Activated CD8-positive, alpha-beta memory T cell treated with anti-CD3 and anti-CD28 coated beads for 4 hours (primary cell): ENCODE measurements at regions not wholly inside any gene's neighbourhood (a gene's known extent, or its start where the extent isn't known, plus 50 kb on each side); places are given as distances from the start of the nearest gene placed in this dataset.

Experiments
- DNase-seq, 2 donors: peaks; one replicate each; pipeline ENCODE4 v3.0.0-alpha.2; 2020; ENCODE audit warnings: low read depth in 2 of 2

DNA sequence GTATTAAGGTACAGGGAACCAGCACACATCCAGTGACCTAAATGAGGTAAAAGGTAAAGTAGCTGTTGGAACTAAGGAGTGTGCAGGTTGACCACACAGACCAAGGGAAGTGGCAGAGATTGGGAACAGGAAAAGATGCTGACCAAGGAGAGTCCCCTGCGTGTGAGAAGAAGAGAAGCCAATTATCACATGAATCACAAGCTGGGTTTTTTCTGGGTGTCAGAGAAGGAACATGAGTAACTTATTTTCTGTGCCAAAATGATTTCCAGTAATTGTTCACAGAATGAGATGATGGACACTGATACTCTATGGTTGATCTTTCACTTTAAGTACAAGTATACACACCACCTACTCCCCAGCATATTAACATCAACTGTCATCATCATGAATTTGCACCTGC lies 130.7 kb upstream of the ACO1 start:
- no peak for DNase-seq

DNA sequence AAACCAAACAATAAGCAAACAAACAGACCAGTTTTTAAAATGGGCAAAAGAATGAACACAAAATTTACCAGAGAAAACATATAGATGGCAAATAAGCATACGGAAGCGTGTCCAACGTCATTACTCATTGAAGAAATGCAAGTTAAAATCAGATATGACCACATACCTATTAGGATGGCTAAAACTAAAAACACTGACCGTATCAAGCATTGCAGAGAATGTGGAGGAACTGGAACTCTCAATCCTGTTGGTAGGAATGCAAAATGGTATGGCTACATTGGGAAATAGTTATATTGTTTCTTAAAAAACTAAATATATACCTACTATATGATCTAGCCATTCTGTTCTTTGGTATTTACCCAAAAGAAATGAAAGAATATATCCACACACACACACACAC lies 129.4 kb upstream of the ACO1 start:
- DNase-seq: no peak

DNA sequence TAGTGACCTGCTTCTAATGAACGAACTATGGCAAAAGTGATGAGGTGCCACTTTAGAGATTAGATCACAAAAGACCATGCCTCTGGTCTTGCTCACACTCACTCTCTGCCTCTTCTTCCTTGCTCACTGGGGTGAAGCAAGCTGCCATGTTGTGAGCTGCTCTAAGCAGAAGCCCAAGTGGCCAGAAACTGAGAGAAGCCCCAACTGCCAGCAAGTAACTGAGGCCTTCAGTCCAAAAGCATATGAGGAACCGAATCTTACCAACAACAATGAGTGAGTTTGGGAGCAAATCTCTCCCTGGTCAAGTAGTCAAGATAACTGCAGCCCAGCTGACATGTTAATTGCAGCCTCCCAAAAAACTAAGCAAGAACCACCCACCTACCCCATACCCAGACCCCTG lies 126.0 kb upstream of the ACO1 start:
- no peak for DNase-seq

DNA sequence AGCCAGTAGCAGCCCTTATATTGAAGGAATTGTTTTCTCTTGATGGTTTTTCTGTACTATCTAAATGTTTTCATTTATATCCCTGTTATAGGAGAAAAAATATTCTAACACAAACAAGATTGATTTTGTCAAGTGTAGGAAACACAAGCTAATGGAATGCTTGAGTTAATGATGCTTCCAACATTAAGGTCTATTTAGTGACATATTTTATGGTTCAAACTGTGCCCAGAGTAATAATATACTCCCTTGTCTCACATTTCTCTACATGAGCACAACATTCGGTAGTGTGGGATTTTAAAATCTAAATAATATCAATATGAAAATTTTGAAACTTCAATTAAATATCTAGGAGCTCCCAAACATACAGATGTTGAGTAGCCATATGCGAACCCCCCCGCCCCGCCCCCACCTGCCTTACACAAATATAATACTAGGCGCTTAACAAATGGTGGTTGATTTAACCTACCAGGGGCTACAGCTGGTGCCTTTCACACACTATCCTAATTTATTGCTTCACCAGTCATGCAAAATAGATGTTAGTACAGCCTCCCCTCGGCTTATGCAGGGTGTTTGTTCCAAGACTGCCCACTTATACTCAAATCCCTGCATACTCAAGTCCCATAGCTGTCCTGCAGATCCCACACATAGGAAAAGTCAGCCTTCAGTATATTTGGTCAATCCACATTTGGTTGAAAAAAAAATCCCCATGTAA lies 124.1 kb upstream of the ACO1 start:
- no peak for DNase-seq

DNA sequence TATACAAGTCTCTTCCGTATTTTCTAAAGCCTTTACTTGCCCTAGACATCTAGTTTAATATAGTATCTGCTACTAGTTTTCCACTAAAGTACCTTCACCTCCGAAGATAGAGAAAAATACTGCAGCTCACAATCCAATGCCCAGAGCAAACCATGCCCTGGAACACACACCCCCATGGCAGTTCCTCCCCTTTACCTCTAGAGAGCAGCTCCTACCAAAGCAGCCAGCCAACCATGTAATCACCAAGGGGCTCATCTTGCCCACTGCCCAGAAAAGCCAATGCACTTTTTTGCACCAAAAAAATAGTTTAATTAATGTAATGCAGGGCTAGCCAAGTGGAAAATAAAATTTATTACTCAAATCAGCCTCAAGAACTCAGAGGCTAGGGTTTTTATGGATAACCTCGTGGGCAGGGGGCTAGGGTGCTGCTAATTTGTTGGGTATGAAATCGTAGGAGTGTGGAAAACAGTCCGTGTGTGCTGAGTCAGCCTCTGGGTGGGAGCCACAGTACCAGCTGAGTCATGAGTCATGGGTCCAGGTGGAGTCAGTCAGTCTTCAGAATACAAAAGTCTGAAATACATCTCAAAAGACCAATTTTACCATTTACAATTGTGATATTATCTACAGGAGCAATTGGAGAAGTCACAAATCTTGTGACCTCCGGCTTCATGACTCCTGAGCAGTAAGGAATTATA lies 120.1 kb upstream of the ACO1 start:
- DNase-seq: no peak

DNA sequence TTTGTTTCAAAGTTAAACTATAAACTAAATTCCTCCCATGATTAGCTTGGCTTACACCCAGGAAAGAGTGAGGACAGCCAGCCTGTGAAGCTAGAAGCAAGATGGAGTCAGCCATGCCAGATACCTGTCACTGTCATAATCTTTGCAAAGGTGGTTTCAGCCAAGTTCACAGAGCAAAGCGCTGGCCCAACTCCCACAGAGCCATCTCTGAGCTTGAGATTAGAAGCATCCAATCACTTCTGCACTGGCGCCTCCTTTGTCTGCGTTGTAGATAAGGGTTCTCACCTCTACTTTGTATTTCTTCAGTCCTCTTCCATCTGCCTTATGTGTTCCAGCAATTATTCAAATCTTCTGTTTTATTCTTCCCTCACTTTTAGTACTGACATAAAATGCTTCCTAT lies 119.4 kb upstream of the ACO1 start:
- DNase-seq: no peak

DNA sequence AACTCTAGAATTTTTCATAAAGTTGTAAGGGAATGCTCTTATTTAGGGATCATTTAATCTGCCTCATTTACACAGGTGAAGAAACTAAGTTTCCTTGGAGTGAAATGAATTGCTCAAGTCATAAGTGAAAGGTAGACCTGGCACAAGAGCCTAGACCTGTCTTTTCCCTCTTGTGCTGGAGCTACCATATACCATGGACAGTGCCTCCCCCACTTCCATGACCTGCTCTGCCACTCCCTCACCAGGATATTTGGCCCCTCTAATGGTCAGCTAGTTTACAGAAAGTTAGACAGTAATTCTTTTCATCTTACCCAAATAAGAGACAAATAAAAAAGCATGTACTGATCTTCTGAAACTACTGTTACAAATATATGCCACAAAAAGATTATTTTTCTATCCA lies 105.5 kb upstream of the ACO1 start:
- no peak for DNase-seq

DNA sequence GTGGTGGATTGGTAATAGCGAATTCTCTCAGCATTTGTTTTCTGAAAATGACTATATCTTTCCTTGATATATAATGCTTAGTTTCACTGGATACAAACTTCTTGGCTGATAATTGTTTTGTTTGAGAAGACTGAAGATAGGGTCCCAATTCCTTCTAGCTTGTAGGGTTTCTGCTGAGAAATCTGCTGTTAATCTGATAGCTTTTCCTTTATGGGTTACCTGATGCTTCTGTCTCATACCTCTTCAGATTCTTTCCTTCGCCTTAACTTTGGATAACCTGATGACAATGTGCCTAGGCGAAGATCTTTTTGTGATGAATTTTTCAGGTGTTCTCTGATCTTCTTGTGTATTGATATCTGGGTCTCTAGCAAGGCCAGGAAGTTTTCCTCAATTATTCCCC lies 94.7 kb upstream of the ACO1 start:
- DNase-seq: no peak

DNA sequence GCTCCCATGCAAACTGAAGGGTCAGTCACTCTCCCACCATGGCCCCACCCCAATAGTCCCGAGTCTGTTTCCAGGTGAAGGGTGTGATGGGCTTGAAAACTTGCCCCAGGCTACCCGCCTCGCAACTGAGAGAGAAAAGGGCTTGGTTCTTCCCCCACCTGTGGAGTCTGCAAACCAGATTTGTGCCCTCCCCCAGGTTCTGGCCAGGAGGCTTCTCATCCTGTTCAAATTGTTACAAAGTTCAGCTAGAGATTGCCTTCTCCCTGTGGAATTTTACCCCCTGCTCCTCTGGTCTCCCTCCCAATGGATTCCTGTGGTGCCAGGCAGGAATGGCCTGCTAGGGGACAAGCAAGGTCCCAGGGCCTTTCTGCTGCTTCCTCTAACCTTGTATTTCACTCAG lies 93.1 kb upstream of the ACO1 start:
- no peak for DNase-seq

DNA sequence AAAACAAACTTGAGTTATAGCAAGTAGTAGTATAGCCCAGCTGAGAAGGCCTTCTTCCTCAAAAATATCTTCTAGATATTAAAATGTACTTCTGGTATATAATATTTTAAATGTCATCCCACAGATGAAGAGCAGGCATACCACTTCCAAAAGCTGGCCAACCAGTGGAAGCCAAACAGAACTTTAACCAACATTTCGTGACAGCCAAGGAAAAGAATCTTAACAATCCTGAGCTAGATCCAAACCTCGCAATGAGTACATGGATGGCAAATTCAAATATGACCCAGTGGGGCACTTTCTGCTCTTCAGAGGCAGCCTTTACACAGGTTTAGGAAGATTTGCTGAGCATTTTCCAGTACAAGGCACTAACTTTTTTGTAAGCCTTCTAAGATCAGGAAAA lies 91.8 kb upstream of the ACO1 start:
- no peak for DNase-seq

DNA sequence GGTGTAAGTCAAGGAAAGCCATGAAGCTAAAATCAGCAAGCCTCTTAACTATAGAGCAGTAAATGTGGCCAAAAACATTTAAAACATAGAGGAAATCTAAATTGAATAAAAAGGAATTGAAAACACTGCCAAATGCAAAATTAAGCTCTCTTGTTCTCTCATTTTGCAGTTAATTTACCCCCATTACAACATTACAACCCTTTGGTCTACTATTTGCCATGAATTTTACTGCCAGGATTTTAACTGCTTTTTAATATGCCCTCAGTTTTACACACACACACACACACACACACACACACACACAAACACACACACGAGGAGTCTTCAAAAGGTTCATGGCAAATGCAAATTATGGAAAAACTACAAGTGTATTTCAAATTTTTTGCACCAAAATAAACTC lies 91.4 kb upstream of the ACO1 start:
- DNase-seq: no peak

DNA sequence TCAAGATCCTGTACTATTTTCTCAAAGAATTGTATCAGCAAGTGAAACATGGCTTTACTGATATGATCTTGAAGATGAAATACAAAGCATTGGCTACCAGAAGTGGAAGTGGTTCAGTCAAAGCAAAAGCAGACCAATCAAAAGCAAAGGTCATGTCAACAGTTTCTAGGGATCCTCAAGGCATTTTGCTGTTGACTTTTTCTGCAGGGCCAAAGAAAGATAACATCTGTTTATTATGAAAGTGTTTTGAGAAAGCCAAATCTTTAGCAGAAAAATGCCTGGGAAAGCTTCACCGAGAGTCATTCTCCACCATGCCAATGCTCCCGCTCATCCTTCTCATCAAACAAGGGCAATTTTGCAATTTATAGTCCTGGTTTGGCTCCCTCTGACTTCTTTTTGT lies 90.3 kb upstream of the ACO1 start:
- no peak for DNase-seq

DNA sequence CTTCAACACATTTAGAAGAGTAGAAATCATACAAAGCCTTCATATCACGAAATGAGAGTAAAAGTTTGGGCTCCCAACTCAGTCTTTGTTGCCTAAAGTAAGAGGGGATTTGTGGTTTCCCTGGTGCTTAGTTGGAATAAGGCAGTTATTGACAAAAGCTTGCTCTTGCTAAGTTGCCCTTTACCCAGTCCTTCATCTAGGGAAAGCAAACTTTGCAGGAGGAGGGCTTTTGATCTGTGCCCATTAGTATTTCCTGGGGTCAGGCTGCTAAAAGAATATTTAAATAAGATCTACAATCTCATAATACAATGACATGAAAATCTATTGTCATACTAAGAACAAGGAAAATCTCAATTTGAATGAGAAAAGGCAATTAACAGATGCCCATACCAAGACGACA lies 84.1 kb upstream of the ACO1 start:
- no peak for DNase-seq

DNA sequence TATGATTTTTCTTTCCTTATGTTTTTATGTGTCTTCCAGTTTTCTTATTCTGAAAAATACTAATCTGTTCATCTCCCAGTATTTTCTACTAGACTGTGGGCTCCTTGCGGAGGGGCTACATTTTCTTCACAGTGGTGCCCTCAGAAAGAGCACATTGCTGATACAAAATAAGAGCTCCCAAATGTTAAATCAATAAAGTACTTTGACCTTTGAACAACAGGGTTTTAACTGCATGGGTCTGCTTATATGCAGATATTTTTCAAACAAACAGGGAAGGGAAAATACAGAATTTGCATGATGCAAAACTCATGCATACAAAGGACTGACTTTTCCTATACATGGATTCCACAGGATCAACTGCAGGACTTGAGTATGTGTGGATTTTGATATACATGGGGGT lies 79.9 kb upstream of the ACO1 start:
- DNase-seq: no peak

DNA sequence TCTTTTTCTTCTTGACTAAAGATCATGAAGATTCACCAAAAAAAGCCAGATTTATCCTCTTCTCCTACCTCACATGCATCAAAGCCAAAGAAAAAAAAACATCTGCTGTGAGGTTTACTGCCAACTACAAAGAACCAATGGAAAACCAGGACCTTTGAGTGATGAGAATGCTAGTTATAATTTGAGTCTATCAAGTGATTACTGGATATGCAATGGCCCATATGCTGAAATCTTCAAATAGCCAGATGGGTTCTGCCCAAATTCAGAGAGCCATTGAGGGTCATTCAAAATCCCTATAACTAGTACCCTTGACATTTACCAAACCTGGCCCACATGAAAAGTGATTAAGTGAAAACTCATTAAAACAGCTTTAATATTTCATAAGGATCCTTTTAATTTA lies 78.4 kb upstream of the ACO1 start:
- no peak for DNase-seq

DNA sequence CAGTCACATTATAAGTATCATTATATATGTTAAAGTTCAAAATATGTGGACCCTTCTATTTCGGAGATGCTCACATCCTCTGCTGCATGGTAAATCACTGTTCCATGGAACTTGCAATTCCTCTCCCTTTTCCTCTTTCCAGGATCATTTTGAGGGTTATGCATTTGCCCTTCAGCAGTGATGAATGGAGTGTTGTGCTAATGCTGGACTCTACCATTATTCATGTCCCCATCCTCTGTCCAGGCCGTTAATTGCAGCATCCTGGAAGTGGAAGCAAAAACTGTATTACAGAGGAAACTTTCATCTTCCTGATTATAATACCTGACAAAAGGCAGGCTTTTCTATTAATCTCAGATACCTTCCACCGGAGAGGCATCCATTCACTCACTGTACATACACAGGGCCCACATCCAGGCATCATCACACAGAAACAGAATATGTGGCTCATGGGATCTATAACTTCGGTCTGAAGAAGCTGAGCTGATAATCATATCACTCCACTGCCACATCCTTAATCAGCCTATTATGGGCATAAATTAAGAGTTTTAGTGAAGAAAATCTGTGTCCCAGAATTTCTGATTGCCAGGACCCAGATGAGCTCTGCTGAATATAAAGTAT lies 65.0 kb upstream of the ACO1 start:
- DNase-seq: no peak

DNA sequence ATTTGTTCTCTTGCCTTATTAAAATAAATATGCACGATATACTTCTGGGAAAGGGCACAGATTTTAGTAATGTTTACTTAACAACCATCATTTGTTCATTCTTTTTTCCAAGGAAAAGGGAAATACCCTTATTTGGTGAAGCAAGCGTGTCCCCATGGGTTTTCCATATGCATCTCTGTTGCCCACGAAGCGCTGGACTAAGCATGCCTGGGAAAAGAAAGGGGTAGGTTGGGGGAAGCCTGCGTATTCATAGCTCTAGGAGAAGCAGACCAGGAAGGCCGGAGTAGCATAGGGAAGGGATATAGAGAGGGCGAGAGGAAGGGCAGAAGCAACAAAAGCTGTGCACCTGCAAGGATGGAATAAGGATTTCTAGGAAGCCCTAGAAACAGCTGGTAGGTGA lies 61.8 kb upstream of the ACO1 start:
- no peak for DNase-seq

DNA sequence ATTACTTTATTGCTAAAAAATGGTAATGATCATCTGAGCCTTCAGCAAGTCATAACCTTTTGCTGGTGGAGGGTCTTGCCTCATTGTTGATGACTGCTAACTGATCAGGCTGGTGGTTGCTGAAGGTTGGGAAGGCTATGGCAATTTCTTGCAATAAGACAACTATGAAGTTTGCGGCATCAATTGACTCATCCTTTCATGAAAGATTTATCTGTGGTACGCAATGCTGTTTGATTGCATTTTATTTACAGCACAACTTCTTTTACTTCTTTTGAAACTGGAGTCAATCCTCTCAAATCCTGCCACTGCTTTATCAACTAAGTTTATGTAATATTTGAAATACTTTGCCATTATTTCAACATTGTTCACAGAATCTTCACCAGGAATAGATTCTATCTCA lies 58.3 kb upstream of the ACO1 start:
- no peak for DNase-seq

DNA sequence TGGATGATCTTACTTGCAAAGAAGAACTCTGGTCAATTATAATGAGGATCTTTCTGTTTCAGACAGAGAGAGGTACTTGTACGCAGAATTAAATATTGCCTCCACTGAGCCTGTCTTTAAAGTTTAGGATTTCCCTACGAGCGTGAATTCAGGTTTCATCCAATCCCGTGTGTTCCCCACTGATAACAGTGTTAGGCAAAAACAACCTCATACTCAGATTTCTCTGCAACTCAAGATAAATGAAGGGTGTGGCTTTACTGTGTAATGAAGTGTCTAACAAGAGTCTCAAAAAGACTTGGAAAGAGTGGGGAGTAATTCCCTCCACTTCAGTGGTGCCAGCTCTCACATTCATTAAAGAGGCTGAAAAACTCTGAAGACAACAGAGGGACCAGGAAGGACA lies 53.2 kb upstream of the ACO1 start:
- DNase-seq: no peak

DNA sequence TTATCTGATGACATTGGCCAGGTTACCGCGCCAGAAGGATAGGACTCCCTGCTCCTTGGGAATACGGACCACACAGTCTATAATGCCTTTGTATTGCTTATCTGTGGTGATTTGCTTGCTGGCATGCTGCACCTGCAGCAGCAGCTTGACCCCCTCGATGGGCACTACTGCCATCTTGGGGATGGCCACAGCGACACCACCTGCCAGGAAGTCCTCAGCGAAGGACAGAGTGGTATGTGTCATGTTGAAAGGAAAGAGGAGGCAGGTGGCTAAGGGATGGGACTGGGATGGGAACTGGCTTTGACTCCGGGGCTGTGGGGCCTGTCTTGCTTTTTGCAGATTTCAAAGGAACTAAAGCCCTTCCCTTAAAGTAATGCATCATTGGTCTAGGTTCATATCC lies 50.3 kb upstream of the ACO1 start:
- DNase-seq: no peak
